GM10847 (cell line): ENCODE measurements at regions not wholly inside any gene's neighbourhood (a gene's known extent, or its start where the extent isn't known, plus 50 kb on each side); places are given as distances from the start of the nearest gene placed in this dataset.

Experiments
- POLR2A ChIP-seq: IDR thresholded peaks from 2 replicates; pipeline ENCODE4 v1.6.1; 2011; ENCODE audit not compliant: insufficient read length; ENCODE audit errors: extremely low read depth

DNA sequence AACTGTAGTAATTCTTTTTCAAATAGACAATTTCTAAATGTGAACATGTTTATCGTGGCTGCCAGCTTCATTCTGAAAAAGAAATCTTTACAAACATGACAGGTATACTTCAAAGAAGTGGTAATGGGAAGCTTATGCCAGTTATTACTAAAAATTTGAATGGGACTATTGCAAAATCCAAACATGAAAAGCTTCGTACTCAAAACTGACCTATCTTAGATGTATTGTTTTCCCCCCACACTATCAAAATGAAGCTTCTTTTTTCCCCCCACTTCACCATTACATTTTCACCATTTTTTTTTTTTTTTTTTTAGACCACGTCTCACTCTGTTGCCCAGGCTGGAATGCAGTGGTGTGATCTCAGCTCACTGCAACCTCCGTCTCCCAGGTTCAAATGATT is 50.4 kb upstream of the SERTAD2 start:
- TF ChIP-seq POLR2A = no peak

DNA sequence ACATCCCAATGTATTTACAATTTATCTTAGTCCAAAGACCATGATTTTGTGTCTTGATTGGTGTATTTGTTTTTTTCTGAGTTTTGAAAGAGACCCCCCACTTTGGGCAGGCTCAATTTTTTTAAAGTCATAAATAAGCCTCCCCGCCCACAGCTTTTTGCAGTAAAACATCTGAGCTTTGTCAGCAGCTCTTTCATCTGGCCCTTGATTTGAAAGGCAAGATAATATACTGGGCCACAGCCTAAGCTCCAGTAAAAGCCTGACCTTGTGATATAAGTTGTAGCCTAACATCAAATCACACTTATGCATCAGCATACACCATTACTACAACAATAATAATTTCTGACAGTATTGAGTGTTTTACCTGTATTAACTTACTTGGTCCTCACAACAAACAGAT is 51.3 kb upstream of the SERTAD2 start:
- no peak for TF ChIP-seq POLR2A

DNA sequence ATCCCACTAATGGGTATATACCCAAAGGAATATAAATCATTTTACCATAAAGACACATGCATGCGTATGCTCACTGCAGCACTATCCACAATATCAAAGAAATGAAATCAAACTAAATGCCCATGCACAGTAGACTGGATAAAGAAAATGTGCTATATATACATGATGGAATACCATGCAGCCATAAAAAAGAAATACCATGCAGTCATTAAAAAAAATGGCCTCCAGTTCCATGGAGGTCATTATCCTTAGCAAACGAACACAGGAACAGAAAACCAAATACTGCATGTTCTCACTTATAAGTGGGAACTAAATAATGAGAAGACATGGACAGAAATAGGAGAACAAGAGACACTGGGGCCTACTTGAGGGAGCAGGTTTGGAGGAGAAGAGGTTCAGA is 53.6 kb upstream of the SERTAD2 start:
- no peak for TF ChIP-seq POLR2A

DNA sequence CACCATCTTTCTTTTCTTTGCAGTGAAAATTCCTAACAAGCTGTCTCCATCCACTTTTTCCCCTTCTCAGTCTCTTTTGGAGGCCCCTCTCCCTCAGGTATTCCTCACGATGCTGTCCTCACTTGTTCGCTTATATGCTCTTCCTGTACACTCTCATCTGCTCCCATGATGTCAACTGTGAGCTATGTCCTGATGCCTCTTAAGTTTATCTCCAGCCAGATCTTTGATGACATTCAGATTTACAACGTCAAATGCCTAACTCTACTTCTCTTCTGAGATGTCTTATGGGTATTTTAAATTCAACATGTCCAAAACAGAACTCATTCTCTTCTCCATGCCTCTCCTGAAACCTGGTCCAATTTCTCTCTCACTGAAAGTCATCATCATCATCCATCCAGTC is 55.1 kb upstream of the SERTAD2 start:
- TF ChIP-seq POLR2A = no peak

DNA sequence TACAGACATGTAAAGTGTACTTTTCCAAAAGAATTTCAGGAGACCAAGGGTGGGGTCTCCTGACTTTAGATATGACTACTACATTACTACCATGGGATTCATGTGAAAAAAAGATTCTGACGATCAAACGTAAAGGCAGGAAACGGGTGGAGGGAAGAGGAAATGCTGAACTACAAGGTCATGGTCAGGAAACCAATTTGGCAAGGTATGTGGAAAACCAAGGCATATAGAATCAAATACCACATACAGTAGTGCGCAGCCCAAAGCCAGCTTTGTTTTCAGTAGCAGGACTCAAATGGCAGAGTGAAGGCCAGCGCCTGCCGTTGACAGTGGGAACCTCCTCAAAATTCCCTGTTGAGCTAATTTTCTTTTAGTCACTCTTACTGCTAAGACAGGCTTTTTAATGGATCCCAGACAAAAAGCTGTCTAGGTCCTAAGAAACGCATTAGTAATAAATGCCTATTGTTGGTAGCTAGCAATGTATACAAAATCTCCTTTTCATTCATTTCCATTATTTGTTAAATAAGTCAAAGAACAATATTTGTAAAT is 57.6 kb upstream of the SERTAD2 start:
- TF ChIP-seq POLR2A = no peak

DNA sequence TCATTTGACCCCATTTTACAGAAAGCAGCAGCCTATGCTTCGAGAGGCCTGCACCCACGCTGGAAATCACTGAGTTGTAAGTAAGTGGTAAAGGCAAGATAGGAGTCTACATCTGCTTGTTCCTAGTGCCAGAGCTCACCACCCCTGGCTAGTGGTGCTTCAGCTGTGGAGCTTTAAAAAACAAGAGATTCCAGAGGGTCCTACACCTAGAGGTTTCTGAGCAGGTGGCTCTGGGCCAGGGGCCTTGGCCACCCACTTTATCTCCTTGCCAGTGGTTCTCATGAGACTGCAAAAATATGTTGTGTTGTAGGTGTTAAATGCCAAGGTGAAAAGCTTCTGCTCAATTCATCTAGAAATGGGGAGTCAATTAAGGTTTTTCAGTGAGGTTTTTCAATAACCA is 60.0 kb upstream of the SERTAD2 start:
- TF ChIP-seq POLR2A = no peak

DNA sequence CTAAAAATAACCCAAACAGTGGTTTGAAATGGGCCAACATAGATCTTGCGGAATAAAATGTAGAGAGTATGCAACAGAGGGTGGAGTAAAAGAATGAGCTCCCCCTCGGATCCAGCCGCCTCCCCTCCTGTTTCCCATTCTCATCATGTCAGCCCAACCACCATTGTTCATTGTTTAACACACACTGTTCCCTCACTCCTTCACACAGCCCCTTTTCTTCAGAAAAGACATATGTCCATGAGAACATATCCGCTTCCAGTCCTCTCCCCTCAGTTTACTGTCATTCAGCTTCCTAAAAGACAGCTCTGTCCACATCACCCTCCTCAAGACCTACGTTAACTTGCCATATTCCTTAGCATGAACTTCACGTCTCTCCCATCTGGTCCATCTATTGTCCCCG is 62.9 kb upstream of the SERTAD2 start:
- no peak for TF ChIP-seq POLR2A

DNA sequence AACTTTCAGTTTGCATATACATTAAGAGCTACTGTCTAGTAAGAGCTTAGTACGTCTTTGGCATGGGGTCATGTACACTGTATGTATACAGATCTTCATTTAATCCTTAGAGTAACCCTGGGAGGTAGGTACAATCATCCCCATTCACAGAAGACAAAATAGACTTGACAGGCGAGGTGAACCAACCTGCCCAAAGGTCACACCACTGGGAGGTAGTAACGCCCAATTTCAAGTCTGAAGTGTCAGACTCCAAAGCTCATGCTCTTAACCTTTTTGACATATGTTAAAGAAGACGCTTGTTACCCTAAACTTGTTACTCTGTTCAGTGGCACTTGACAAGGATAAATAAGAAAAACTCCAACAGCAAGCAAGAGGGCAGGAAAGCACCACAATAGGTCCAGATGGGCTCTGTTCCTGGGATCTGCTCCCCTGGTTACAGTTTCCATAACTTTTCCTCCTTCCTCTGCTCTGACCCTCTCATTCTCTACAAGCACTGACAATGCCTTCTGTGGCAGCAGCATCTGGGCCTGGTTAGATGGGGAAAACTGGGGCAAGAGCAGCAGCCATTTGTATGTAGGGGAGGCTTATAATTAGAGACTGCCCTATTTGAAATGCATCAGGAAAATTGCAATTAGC is 64.7 kb upstream of the SERTAD2 start:
- TF ChIP-seq POLR2A = no peak

DNA sequence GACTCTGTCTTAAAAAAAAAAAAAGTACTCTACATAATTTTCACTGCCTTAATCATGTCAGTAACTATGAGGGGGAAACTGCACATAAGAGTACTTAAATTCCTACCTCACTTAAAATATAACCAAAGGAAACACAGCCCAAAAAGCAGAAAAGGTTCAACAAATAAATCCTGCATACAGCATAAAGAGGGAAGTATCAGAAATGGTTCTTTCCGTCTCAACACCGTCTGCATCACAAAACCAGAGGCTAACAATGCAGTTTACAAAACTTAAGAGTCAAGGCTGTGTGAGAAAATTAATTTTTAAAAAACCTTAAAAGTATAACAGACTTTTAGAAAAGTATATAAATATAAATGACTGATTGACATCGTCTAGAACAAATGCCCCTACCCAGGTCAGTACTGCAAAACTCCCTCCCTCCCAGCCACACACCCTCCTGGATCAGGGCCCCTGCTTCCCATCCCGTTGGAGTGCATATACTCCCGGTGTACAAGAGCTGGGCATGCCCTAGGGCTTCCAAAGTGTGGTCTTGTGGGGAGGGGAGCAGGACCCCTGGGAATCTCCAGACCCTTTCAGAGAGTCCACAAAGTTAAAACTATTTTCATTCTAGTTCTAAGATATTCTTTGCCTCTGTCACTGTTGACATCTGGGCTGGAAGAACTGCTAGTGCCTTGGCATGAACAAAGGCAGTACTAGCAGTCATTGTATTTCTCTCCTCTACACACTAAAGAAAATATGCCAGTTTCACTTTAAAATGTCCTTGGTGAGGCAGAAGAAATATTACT is 67.0 kb upstream of the SERTAD2 start:
- TF ChIP-seq POLR2A = no peak

DNA sequence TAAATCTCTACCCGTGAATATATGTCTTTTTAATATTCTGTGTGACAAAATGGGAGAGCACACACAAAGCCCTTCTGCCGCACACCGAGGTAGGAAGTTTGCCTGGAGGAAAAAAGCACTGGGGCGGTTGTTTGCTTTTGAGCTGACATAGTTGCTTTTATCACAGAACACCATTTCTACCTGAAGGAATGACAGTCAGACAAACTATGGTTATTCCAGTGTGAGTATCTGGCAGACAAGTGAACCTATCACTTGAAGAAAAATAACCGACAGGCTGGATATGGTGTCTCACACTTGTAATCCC is 67.6 kb upstream of the SERTAD2 start:
- no peak for TF ChIP-seq POLR2A

DNA sequence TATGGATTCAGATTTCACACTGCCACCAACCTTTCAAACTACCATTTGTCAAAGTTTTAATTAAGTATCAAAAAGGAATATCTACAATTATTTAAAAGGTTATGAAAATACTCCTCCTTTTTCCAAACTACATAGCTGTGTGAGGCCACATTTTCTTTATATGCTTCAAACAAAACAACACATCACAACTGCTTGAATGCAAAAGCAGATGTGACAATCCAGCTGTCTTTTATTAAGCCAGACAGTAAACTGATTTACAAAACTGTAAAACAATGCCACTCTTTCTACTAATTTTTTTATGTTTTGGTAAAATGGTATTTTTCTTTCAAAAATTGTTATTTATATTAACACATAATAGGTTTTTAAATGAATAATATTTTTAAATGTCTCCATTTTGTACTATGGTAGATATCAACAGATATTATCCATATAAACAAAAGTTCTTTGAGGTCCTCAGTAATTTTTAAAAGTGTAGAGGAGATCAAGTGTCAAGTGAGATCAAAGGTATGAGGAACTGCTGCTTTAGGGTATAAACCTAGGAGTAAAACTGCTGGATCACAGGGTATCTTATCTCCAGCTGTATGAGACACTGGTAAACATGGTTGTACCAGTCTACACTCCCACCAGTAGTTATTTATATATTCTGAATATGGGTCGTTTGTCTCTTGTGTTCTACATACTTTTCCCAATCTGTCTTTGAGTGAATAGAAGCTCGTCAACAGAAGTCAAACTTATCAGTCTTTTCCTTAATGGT is 68.8 kb upstream of the SERTAD2 start:
- TF ChIP-seq POLR2A = no peak

DNA sequence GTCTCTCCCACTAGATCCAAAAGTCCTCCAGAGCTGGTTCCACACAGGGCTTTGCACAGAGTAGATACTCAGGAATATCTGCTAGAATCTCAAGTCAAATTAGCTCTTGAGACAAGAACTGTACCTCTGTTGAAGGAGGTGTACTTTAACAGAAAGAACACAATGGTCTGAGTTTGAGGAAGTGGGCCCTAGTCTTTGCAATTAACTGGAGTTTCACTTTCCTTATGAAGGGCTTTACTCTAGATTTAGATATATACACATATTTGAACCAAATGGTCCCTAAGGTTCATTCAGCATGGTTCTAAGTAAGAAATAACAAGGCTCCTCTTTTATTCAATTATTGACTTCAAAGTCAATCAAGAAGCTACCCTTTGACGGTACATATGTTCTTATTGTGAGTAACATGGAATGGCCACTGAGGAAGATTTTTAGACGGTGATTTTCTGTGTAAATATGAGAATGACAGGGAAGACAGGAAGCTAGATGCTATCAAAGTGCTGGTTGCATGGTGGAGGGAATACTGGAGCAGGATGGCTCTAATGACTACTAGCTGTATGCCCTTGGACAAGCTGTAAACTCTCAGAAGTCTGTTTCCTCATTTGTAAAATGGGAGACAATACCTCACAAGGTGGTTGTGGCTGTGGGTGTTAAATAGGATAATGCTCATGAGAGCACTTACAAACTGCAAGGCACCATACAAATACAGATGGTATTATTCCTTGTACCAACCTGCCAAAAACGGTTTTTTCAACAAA is 73.5 kb upstream of the SERTAD2 start:
- no peak for TF ChIP-seq POLR2A

DNA sequence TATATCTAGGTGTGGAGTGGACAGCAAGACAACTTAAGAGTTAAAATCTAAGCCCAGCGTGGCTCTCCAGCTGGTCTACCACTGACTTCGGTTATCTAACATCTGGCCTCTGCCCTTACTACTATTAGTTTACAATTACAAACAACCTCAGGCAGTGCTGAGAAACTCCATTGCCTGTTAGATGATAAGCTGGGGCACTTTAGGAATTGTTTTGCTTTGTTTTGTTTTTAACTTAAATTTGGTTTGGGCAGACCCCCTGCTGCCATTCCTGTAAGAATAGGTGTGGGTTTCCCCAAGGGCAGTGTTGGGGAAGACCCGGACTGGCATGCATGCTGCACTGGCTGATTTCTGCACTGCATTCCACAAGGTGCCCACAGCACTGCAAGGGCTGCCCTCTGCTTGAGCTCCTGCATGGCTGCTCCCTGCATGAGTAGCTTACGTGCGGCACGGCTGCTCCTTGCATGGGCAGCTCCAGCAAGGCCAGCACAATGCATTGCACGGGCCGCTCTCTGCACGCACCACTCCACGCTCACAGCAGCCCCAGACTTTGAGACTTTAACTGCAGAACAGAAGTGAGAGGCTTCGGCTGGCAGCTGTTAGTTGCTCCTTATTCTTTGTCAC is 74.2 kb upstream of the SERTAD2 start:
- TF ChIP-seq POLR2A = no peak

DNA sequence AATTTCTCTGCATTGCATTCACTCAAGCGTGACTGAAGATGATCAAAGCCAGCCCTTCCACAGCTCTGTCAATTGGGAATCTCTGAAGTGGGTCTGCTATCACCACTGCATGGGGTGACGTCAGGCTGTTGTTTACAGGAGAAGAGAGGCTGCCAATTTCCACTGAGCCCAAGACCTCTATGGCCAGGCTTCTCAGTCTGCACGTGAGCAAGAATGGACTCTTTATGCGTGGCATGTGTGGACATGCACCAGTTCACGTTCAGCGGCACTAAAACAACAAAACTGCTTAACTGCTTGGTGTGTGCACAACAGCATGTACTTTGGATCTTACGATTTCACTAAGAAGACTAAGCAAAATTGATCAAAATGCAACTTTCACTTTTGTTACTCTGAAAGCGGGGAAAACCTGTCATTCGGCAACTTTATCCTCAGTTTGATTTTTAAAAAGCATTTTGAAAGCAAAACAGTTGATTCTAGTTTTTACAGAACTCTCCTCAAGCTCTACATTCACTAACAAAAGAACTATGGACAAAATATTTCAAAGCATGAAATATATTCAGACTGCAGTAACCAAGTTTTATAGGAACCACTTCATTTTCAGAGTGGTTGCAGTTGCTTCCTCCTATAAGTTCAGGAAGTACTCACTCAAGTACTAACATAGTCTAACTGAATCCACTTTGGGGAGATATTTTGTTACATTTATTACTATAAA is 77.0 kb upstream of the SERTAD2 start:
- TF ChIP-seq POLR2A = no peak
